GM21447 (cell line): ENCODE measurements at regions not wholly inside any gene's neighbourhood (a gene's known extent, or its start where the extent isn't known, plus 50 kb on each side); places are given as distances from the start of the nearest gene placed in this dataset.
A peak's percentile ranks its signal among the peaks of the same experiment; 100 is the strongest.

ENCODE experiments used
- ATAC-seq: cut with Tn5 transposase; IDR thresholded peaks from one replicate; pipeline ENCODE4 v1.9.1; 2021; ENCODE audit not compliant: unreplicated experiment

- no peak for ATAC-seq
Observed at GRCh38 chr1:110816945-110817344, 56.0 kb upstream of the CD53 start.

GRCh38 chr1:110811529-110811928 lies 61.4 kb upstream of the CD53 start:
- no peak for ATAC-seq

DNA sequence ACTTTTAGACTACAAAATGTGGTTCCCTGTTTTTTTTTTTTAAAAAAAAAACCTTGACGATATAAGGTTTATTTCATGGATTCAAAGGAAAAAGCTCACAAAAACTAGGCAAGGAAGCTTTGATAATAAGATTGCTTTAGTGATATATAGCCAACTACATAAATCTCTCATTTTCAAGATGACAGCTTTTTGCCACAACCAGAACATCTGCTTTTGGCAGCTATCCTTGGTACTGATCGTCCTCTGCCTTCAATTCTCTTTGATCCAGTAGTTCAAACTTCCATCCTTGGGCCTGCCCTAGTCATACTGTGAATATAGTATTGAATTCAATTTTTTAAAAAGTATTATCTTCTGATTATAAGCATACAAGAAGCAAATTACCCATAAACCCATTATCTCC lies 72.9 kb upstream of the CD53 start:
- ATAC-seq: no peak

GRCh38 chr1:110798691-110799256 lies 74.2 kb upstream of the CD53 start:
- no peak for ATAC-seq

- ATAC-seq: no peak
Observed at GRCh38 chr1:110788673-110789072, 84.3 kb upstream of the CD53 start.

DNA sequence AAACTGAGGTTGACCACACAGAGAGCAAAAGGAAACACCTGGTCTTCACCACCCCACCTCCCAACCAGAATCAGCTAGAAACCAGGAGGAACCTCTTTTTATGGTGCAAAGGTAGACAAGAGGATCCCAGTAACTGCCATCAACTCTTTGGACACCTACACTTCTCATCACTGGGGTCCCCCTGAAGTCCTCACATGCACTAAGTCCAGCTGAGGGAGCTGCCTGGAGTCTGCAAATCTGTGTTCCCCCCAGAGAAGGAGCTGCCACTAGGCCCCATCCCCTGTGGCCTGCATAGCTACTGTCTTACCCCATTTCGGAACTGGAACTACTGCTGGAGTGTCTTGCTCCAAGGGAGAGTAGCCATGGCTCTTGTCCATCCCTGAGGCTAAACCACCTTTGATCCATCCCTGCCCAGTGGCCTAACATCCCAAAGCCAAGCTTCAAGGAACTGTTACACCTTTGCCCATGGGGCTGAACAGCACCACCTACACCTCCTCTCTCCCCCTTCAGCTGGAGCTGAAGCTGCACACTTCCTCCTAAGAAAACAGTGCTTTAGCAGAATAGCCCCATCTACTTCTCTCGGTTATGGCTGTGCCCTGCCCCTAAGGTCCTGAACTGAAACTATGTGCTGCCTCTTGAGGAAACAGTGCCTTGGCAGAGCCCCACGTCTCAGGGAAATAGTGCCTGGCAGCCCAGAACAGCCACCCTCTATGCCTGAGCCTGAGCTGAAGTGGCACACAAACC lies 85.4 kb upstream of the CD53 start:
- ATAC-seq: peak; percentile 77

DNA sequence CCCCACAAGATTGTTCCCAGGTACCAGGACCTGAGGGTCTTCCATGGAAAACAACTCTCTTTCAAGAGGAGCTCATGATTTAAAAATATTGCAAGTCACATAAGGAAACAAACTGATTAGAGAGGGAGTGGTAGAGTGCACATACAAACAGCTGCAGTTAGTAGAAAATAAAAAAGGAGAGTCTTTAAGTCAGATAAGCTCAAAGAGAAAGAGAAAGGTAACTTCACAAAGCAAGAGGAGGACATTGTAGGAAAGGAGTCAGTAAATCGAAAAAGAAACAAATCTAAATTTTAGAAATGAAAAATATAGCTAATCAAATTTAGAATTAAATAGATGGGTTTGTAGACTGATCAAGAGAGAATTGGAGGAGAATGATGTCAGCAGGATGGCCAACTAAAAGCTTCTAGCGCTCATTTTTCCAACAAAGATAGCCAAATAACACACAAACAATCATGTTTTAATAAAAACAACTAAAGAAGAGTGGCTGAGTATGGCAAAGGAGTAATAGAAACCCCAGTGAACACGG lies 86.1 kb upstream of the CD53 start:
- no peak for ATAC-seq

DNA sequence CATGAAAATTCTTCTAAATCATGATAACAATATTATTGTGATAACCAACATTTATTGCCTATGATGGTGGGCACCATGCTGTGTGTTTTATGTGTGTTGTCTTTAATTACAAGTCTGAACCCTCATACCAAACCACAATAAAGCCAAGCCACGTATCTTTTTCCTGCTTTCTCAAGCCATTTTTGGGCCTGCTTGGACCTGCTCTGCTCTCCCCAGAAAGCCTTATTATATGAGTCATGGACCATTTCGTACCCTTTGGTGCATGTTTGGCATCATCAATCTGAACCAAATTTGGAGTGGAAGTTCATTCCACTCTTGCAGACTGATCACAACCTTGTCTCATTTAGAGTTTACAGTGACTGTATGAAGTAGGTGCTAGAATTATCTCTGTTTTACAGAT lies 87.3 kb upstream of the CD53 start:
- ATAC-seq: no peak

GRCh38 chr1:110785055-110785454 lies 87.9 kb upstream of the CD53 start:
- ATAC-seq: no peak

DNA sequence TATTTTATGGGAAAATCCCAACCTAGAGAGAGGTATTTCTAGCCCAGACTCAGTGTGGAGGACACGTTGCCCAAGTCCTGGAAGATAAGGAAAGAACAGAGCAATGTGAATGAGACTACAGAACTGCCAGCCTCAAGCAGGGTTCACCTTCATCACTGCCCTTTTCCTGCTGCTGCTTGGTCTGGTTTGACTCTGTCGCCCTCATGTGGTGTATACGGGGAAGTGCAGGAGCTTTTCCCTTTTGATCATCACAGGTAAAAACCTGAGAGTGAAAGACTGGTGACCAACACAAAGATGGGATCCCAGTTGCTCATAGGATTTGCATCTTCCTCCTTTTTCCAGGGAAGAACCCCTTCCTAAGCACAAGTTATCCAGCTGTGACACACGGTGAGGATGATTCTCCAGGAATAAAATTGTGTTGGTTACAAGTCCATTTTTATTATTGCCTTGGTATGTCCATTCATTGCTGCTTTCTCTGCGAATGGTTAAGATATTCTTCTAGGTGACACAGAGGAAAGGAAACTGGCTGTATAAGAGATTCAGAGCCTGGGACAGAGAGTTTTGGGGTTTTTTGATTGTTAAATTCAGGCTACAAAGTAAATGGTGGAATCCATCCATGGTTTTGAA lies 89.5 kb upstream of the CD53 start:
- no peak for ATAC-seq

DNA sequence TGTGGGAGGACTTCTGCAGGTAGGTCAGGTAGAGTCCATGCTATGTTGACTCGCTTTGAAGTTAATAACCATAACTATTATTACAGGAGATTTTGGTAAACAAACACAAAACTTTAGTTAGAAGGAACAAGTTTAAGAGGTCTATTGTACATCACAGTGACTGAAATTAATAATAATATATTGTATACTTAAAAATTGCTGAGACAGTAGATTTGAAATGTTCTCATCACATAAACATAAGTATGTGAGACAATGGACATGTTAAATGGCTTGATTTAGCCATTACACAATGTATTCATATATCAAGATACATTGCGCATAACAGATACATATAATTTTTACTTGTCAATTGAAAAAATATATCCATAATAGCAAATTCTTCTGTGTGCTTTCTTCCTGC lies 91.4 kb upstream of the CD53 start:
- no peak for ATAC-seq

GRCh38 chr1:110780600-110781484 lies 92.1 kb upstream of the CD53 start:
- ATAC-seq: no peak

DNA sequence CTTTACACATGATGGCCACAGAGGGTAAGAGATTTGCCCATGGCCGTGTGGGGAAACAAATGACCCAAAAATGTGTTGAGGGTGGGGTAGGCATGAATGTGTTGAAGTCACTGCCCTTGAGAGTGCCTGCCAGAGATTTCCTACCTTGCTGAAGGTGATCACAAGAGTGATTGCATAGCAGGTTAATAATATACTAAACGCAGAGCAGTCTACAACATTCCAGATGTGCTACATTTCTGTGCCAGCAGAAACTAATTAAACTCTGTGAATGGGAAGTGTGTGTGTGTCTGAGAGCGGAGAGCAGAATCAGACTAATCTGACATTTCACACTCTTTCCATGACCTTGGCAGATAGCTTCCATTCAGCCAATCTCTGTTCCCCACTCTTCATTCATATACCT lies 93.3 kb upstream of the CD53 start:
- ATAC-seq: no peak

DNA sequence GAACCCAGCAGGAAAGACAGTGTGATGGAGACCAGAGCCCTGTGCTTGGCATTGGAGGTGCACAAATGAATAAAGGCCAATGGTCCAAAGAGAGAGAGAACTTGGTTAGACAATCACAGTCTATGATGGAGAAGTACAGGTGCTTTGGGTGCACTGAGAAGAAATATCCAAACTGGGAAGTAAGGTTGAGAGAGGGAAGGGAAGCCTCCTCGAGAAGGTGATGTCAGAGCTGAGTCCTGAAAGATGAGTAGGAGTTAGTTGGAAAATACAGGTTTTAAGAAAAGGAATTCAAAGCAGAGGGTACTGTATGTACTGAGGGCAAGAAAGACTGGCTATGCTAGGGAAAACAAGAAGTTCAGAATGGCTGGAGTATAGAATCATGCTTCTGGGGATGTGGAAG lies 94.1 kb upstream of the CD53 start:
- ATAC-seq: no peak

DNA sequence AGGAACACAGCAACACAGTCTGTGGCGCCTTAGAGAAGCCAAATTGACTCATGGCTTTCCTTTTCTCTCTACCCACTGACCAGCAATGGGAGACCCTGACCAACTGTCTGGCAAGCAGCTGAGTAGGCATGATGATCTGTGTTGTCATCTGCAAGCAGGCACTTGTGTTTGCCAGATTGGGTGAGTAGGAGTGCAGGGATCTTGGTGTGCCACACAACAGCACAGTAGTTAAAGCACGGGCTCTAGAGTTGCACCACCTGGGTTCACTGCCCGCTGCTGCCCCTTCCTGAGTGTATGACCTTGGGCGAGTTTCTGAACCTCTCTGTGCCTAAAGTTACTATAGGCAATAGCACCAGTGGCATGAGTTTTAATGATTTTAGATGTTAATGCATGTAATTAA lies 95.7 kb upstream of the CD53 start:
- no peak for ATAC-seq

GRCh38 chr1:110774398-110774797 lies 98.5 kb upstream of the CD53 start:
- no peak for ATAC-seq

DNA sequence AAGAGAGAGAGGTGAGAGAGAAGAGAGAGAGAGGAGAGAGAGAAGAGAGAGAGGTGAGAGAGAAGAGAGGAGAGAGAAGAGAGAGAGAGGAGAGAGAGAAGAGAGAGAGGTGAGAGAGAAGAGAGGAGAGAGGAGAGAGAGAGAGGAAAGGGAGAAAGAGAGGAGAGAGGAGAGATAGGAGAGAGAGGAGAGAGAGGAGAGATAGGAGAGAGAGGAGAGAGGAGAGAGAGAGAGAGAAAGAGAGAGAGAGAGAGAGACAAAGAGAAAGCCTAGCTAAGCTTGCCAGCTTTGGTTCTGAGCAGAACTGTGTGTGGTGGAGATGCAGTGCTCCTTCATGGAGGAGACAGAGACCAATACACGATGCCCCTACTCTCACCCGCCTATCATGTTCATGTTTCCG lies 99.1 kb upstream of the KCNA3 start:
- ATAC-seq: no peak

GRCh38 chr1:110771245-110772022 lies 96.7 kb upstream of the KCNA3 start:
- no peak for ATAC-seq

DNA sequence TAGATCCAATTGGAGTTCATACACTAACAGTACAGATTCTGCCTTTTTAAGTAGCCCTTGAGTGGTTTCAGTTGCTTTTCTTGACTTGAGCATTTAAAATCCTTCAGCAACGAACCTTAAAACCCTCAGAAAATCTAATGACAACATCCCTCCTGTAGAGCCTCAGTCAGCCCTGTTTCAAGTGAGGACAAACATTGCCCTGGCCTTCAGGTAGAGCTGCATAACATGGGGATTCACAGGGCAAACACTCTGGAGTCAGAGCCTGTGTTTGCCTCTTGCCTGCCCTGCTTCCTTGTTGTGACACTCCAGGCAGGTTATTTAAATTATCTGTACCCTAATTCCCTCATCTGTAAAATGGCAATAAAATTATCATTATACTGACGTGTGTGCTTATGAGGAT lies 96.1 kb upstream of the KCNA3 start:
- ATAC-seq: no peak

- ATAC-seq: no peak
Observed at GRCh38 chr1:110768605-110769004, 93.9 kb upstream of the KCNA3 start.

- ATAC-seq: no peak
Observed at GRCh38 chr1:110766336-110766647, 91.6 kb upstream of the KCNA3 start.
